Sigmoid colon (tissue), 4 donors: ENCODE measurements at regions not wholly inside any gene's neighbourhood (a gene's known extent, or its start where the extent isn't known, plus 50 kb on each side); places are given as distances from the start of the nearest gene placed in this dataset.

Experiments used
- EP300 ChIP-seq, 4 donors: sonication (generic); formaldehyde crosslinking; IDR thresholded peaks; one replicate each; pipeline ENCODE4 v1.6.1; 2017; ENCODE audit warnings: antibody characterized with exemption in 4 of 4
- TF ChIP-seq, protein P1 (sequence below), 4 experiments: fragments of 450-650 bp in 3 of 4; fragments of 200-600 bp in 1 of 4; IDR thresholded peaks; one replicate each; pipeline ENCODE4 v1.5.1; 2016 to 2019; ENCODE audit warnings: antibody characterized with exemption in 4 of 4, mild to moderate bottlenecking in 3 of 4, moderate library complexity in 2 of 4

DNA sequence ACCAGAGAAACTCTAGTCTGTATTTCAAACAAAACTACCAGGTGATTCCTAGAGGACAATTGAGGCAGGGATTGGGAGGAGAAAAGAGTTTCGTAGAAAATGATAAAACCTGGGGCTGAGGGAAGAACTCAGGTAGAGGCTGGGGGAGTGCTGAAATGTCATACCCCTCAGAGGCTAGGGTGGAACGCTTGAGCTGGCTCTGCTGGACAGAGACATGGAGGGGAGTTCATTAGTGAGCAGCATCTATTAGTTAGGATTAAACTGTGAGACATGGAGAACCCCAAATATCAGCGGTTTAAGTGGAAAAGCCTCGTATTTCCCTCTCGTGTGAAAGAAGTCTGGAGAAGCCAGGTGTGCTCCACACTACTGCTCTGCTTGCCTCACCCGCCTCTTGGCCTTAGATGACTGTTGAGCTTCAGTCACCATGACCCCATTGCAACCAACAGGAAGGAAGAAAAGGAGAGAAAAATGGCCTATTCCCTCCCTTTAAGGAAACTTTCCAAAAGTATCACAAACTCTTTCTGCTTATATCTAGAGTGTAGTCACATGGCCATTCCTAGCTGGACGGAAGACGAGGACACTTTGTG is 53.7 kb upstream of the ABCA1 start:
- TF ChIP-seq, protein P1, sequence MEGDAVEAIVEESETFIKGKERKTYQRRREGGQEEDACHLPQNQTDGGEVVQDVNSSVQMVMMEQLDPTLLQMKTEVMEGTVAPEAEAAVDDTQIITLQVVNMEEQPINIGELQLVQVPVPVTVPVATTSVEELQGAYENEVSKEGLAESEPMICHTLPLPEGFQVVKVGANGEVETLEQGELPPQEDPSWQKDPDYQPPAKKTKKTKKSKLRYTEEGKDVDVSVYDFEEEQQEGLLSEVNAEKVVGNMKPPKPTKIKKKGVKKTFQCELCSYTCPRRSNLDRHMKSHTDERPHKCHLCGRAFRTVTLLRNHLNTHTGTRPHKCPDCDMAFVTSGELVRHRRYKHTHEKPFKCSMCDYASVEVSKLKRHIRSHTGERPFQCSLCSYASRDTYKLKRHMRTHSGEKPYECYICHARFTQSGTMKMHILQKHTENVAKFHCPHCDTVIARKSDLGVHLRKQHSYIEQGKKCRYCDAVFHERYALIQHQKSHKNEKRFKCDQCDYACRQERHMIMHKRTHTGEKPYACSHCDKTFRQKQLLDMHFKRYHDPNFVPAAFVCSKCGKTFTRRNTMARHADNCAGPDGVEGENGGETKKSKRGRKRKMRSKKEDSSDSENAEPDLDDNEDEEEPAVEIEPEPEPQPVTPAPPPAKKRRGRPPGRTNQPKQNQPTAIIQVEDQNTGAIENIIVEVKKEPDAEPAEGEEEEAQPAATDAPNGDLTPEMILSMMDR (IDR thresholded peaks at IDR 0.05), result no peak
- TF ChIP-seq EP300 (IDR thresholded peaks at IDR 0.05), result no peak
